Mesodermal cell (in vitro differentiated cells): ENCODE measurements at regions not wholly inside any gene's neighbourhood (a gene's known extent, or its start where the extent isn't known, plus 50 kb on each side); places are given as distances from the start of the nearest gene placed in this dataset.

Source experiments
- H3K27ac ChIP-seq: 2 replicates; pipeline ENCODE4 v1.7.0; 2013; ENCODE audit warnings: mild to moderate bottlenecking, low read depth, low read length, moderate library complexity; ENCODE audit not compliant: severe bottlenecking
- H3K36me3 ChIP-seq: 2 replicates; pipeline ENCODE4 v1.7.1; 2013; ENCODE audit warnings: mild to moderate bottlenecking, low read length, moderate library complexity; ENCODE audit not compliant: control insufficient read depth, insufficient read depth
- H3K4me1 ChIP-seq: one replicate; pipeline ENCODE4 v1.7.1; 2013; ENCODE audit warnings: mild to moderate bottlenecking, low read length; ENCODE audit not compliant: insufficient read depth, control insufficient read depth, poor library complexity, severe bottlenecking
- H3K4me3 ChIP-seq: 2 replicates; pipeline ENCODE4 v1.7.0; 2013; ENCODE audit warnings: low read length, control low read depth, mild to moderate bottlenecking; ENCODE audit not compliant: insufficient read depth, poor library complexity, severe bottlenecking; ENCODE audit errors: extremely low read depth
- H3K9me3 ChIP-seq: 2 replicates; pipeline ENCODE4 v1.7.1; 2013; ENCODE audit warnings: mild to moderate bottlenecking, low read length, moderate library complexity; ENCODE audit not compliant: control insufficient read depth
- WGBS, 2 experiments: methylation state at CpG; one replicate each; pipeline ENCODE4 v1.1.5; 2013; ENCODE audit warnings: missing lambda C conversion rate in 2 of 2; ENCODE audit not compliant: insufficient coverage in 2 of 2; 5-methylcytosine and 5-hydroxymethylcytosine counted together

- peaks cover 5% of the 10 kb centered on the region for H3K9me3 ChIP-seq
- H3K36me3 ChIP-seq: no peaks in the 10 kb centered on the region
- no peaks in the 10 kb centered on the region for H3K4me1 ChIP-seq
- WGBS, 2 experiments: 62 to 75% methylated on average over 1 of the region's 1 CpG
- no peak overlapping the region for H3K27ac ChIP-seq
- no peak overlapping the region for H3K4me3 ChIP-seq
Measured at GRCh38 chr2:196463706-196464105, 175.8 kb upstream of the CCDC150 start.

- peaks cover 5% of the 10 kb centered on the region for H3K9me3 ChIP-seq
- no peak overlapping the region for H3K4me3 ChIP-seq
- no peak overlapping the region for H3K27ac ChIP-seq
- 90% methylated on average over 1 of the region's 2 CpGs; no CpG with 5 or more reads in 1 of the 2 experiments for WGBS, 2 experiments
- no peaks in the 10 kb centered on the region for H3K36me3 ChIP-seq
- H3K4me1 ChIP-seq: no peaks in the 10 kb centered on the region
Measured at GRCh38 chr2:196464311-196464710, 175.2 kb upstream of the CCDC150 start.

GRCh38 chr2:196466581-196466980 is 172.9 kb upstream of the CCDC150 start:
- WGBS, 2 experiments: 88 to 90% methylated on average over 1 to 2 of the region's 2 CpGs
- H3K4me3 ChIP-seq: no peak overlapping the region
- no peaks in the 10 kb centered on the region for H3K36me3 ChIP-seq
- H3K9me3 ChIP-seq: peaks cover 5% of the 10 kb centered on the region
- no peak overlapping the region for H3K27ac ChIP-seq
- H3K4me1 ChIP-seq: no peaks in the 10 kb centered on the region

GRCh38 chr2:196468394-196468793 is 171.1 kb upstream of the CCDC150 start:
- Histone ChIP-seq H3K4me3 (no peak overlapping the region), H3K9me3 (no peaks in the 10 kb centered on the region), H3K27ac (no peak overlapping the region), H3K36me3 (no peaks in the 10 kb centered on the region), H3K4me1 (no peaks in the 10 kb centered on the region)
- WGBS, 2 experiments: 100% methylated on average over 2 to 3 of the region's 3 CpGs

GRCh38 chr2:196473617-196474016 is 165.9 kb upstream of the CCDC150 start:
- H3K27ac ChIP-seq: no peak overlapping the region
- 83% methylated on average over 1 of the region's 3 CpGs; no CpG with 5 or more reads in 1 of the 2 experiments for WGBS, 2 experiments
- no peaks in the 10 kb centered on the region for H3K36me3 ChIP-seq
- H3K9me3 ChIP-seq: no peaks in the 10 kb centered on the region
- H3K4me3 ChIP-seq: no peak overlapping the region
- no peaks in the 10 kb centered on the region for H3K4me1 ChIP-seq

- Histone ChIP-seq H3K4me3 (no peak overlapping the region), H3K4me1 (no peaks in the 10 kb centered on the region), H3K9me3 (no peaks in the 10 kb centered on the region), H3K27ac (no peak overlapping the region), H3K36me3 (no peaks in the 10 kb centered on the region)
- 90% methylated on average over 2 of the region's 3 CpGs; no CpG with 5 or more reads in 1 of the 2 experiments for WGBS, 2 experiments
Measured at GRCh38 chr2:196475611-196476010, 163.9 kb upstream of the CCDC150 start.

- Histone ChIP-seq H3K4me3 (no peak overlapping the region), H3K27ac (no peak overlapping the region), H3K36me3 (no peaks in the 10 kb centered on the region), H3K9me3 (no peaks in the 10 kb centered on the region), H3K4me1 (no peaks in the 10 kb centered on the region)
- WGBS, 2 experiments: 94 to 100% methylated on average over 2 of the region's 2 CpGs
Measured at GRCh38 chr2:196478588-196478987, 160.9 kb upstream of the CCDC150 start.

GRCh38 chr2:196479350-196479749 is 160.2 kb upstream of the CCDC150 start:
- H3K4me1 ChIP-seq: no peaks in the 10 kb centered on the region
- H3K27ac ChIP-seq: no peak overlapping the region
- H3K36me3 ChIP-seq: no peaks in the 10 kb centered on the region
- no peak overlapping the region for H3K4me3 ChIP-seq
- no peaks in the 10 kb centered on the region for H3K9me3 ChIP-seq

GRCh38 chr2:196480653-196481323 is 158.7 kb upstream of the CCDC150 start:
- Histone ChIP-seq H3K36me3 (no peaks in the 10 kb centered on the region), H3K27ac (no peak overlapping the region), H3K9me3 (no peaks in the 10 kb centered on the region), H3K4me3 (no peak overlapping the region), H3K4me1 (no peaks in the 10 kb centered on the region)
- 96% methylated on average over 2 of the region's 2 CpGs; no CpG with 5 or more reads in 1 of the 2 experiments for WGBS, 2 experiments

- 83 to 96% methylated on average over 2 of the region's 3 CpGs for WGBS, 2 experiments
- Histone ChIP-seq H3K4me1 (no peaks in the 10 kb centered on the region), H3K27ac (no peak overlapping the region), H3K36me3 (no peaks in the 10 kb centered on the region), H3K9me3 (no peaks in the 10 kb centered on the region), H3K4me3 (no peak overlapping the region)
Measured at GRCh38 chr2:196481324-196481697, 158.2 kb upstream of the CCDC150 start.

- Histone ChIP-seq H3K36me3 (no peaks in the 10 kb centered on the region), H3K4me3 (no peak overlapping the region), H3K4me1 (no peaks in the 10 kb centered on the region), H3K27ac (no peak overlapping the region), H3K9me3 (no peaks in the 10 kb centered on the region)
- WGBS, 2 experiments: 91 to 98% methylated on average over 3 of the region's 6 CpGs
Measured at GRCh38 chr2:196482119-196483065, 157.1 kb upstream of the CCDC150 start.
